ENCODE measurements at regions not wholly inside any gene's neighbourhood (a gene's known extent, or its start where the extent isn't known, plus 50 kb on each side); places are given as distances from the start of the nearest gene placed in this dataset.

DNA sequence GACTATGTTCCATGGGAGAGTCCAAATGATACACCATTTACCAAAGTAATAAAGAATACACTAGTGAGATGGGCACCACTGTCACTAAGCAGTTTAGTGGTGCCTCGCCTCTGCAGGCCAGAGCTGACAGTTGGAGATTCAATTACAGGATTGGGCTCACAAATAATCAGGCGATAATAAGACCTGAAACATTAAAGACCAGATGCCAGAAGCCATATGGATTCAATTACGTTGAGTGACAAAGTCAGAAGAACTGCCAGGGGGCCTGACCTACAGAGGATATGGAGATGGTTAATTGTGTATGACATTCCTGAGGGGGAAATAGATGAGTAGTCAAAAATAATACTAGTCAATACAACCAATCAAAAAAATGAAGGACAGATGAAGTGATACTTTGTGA is 65.2 kb upstream of the ST6GALNAC5 start:
- peaks cover 6% of the 10 kb centered on the region for H3K9me2 ChIP-seq (ENCODE audit: insufficient read depth)
- no peak overlapping the region for H3K27ac Mint-ChIP-seq

DNA sequence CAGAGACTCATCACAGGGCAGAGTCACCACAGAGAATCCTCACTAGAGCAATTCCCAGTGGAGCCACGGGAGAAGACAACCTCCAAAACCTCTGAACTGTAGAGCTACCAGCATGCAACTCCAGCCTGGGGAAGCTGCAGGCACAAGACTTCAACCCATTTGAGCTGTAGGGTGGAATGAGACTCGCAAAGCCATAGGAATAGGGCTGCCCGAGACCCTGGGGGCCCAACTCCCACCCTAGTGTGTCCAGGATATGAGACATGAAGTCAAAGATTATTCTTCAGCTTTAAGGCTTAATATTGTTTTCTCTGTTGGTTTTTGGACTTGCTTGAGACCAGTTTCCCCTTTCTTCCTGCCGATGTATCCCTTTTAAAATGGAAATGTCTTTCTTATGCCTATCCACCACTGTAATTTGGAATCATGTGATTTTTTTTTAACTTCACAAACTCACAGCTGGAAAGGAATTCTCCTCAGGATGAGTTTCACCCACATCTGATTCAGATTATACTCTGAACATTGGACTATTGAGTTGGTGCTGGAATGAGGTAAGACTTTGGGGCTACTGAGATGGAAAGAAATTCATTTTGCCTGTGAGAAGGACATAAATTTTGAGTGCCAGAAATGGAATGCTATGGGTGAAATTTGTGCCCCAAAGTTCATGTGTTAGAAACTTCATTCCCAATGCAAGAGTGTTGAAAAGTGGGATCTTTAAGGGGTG is 59.6 kb upstream of the ST6GALNAC5 start:
- peaks cover 7% of the 10 kb centered on the region for H3K4me1 Mint-ChIP-seq
- H4K20me1 ChIP-seq (replicated peaks; ENCODE audit: insufficient read depth) = no peaks in the 10 kb centered on the region
- H3K4me3 Mint-ChIP-seq = no peak overlapping the region
- no peaks in the 10 kb centered on the region for H3F3A ChIP-seq (replicated peaks; ENCODE audit: low read depth)
- H3K4me1 ChIP-seq (ENCODE audit: insufficient read depth) = no peaks in the 10 kb centered on the region; the same call in 1 of the 2 replicates
- no peak overlapping the region for H3K27ac ChIP-seq (ENCODE audit: low read depth)
- H3K9me3 Mint-ChIP-seq = no peaks in the 10 kb centered on the region
- no peaks in the 10 kb centered on the region for H3K27me3 Mint-ChIP-seq (ENCODE audit: insufficient read depth, low read depth, poor library complexity)
- no peaks in the 10 kb centered on the region for H3K79me2 ChIP-seq (replicated peaks; ENCODE audit: insufficient read depth)
- no peak overlapping the region for H3K4me2 ChIP-seq
- H3K4me3 ChIP-seq = no peak overlapping the region
- no peaks in the 10 kb centered on the region for H3K36me3 Mint-ChIP-seq (ENCODE audit: low read depth)
- no peak overlapping the region for H3K27ac Mint-ChIP-seq
- ATAC-seq = no peak
- no peaks in the 10 kb centered on the region for H3K36me3 ChIP-seq (ENCODE audit: insufficient read depth)
- no peaks in the 10 kb centered on the region for H3K27me3 ChIP-seq (ENCODE audit: insufficient read depth)
- no peak for DNase-seq (ENCODE audit: low spot score)
- H3K9me2 ChIP-seq (ENCODE audit: insufficient read depth) = peaks cover 4% of the 10 kb centered on the region; the same call in 1 of the 2 replicates
- H2AFZ ChIP-seq = peak overlapping the region; percentile 32; the same call in 1 of the 2 replicates
- no peak for TF ChIP-seq CREB1 (CRISPR knock-in tag; IDR thresholded peaks at IDR 0.05; ENCODE audit: low read depth)
- no peak for TF ChIP-seq STAT1 (IDR thresholded peaks at IDR 0.05; ENCODE audit: unreplicated experiment)
- no peak for TF ChIP-seq EZH2phosphoT487 (IDR thresholded peaks at IDR 0.05; ENCODE audit: unreplicated experiment)
- no peak for TF ChIP-seq JUNB (IDR thresholded peaks at IDR 0.05; ENCODE audit: unreplicated experiment)
- TF ChIP-seq POLR2AphosphoS5 (IDR thresholded peaks at IDR 0.05; ENCODE audit: low read depth) = no peak
- TF ChIP-seq, protein P1, sequence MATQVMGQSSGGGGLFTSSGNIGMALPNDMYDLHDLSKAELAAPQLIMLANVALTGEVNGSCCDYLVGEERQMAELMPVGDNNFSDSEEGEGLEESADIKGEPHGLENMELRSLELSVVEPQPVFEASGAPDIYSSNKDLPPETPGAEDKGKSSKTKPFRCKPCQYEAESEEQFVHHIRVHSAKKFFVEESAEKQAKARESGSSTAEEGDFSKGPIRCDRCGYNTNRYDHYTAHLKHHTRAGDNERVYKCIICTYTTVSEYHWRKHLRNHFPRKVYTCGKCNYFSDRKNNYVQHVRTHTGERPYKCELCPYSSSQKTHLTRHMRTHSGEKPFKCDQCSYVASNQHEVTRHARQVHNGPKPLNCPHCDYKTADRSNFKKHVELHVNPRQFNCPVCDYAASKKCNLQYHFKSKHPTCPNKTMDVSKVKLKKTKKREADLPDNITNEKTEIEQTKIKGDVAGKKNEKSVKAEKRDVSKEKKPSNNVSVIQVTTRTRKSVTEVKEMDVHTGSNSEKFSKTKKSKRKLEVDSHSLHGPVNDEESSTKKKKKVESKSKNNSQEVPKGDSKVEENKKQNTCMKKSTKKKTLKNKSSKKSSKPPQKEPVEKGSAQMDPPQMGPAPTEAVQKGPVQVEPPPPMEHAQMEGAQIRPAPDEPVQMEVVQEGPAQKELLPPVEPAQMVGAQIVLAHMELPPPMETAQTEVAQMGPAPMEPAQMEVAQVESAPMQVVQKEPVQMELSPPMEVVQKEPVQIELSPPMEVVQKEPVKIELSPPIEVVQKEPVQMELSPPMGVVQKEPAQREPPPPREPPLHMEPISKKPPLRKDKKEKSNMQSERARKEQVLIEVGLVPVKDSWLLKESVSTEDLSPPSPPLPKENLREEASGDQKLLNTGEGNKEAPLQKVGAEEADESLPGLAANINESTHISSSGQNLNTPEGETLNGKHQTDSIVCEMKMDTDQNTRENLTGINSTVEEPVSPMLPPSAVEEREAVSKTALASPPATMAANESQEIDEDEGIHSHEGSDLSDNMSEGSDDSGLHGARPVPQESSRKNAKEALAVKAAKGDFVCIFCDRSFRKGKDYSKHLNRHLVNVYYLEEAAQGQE (IDR thresholded peaks at IDR 0.05; ENCODE audit: unreplicated experiment) = no peak
- TF ChIP-seq, protein P2, sequence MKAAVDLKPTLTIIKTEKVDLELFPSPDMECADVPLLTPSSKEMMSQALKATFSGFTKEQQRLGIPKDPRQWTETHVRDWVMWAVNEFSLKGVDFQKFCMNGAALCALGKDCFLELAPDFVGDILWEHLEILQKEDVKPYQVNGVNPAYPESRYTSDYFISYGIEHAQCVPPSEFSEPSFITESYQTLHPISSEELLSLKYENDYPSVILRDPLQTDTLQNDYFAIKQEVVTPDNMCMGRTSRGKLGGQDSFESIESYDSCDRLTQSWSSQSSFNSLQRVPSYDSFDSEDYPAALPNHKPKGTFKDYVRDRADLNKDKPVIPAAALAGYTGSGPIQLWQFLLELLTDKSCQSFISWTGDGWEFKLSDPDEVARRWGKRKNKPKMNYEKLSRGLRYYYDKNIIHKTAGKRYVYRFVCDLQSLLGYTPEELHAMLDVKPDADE (IDR thresholded peaks at IDR 0.05) = no peak
- no peak for TF ChIP-seq NANOG (IDR thresholded peaks at IDR 0.05; ENCODE audit: borderline replicate concordance)
- no peak for TF ChIP-seq EZH2 (IDR thresholded peaks at IDR 0.05; ENCODE audit: low read depth, unreplicated experiment)
- no peak for TF ChIP-seq ZNF114 (CRISPR knock-in tag; IDR thresholded peaks at IDR 0.05)

More for the DNA sequence above, 65.2 kb upstream of the ST6GALNAC5 start:
- H3K4me2 ChIP-seq = no peak overlapping the region
- H3K4me1 Mint-ChIP-seq = no peaks in the 10 kb centered on the region
- no peaks in the 10 kb centered on the region for H3K27me3 Mint-ChIP-seq (ENCODE audit: insufficient read depth, low read depth, poor library complexity)
- no peak overlapping the region for H2AFZ ChIP-seq
- H3K4me1 ChIP-seq (ENCODE audit: insufficient read depth) = no peaks in the 10 kb centered on the region
- TF ChIP-seq EZH2 (IDR thresholded peaks at IDR 0.05; ENCODE audit: low read depth, unreplicated experiment) (no peak), STAT1 (IDR thresholded peaks at IDR 0.05; ENCODE audit: unreplicated experiment) (no peak), NANOG (IDR thresholded peaks at IDR 0.05; ENCODE audit: borderline replicate concordance) (no peak)
- TF ChIP-seq, protein P1 (IDR thresholded peaks at IDR 0.05; ENCODE audit: unreplicated experiment) = no peak
- no peak overlapping the region for H3K27ac ChIP-seq (ENCODE audit: low read depth)
- H3K9me3 Mint-ChIP-seq = no peaks in the 10 kb centered on the region
- H3K4me3 ChIP-seq = no peak overlapping the region
- no peaks in the 10 kb centered on the region for H3K27me3 ChIP-seq (ENCODE audit: insufficient read depth)
- DNase-seq (ENCODE audit: low spot score) = no peak
- H3K4me3 Mint-ChIP-seq = no peak overlapping the region
- no peaks in the 10 kb centered on the region for H4K20me1 ChIP-seq (replicated peaks; ENCODE audit: insufficient read depth)
- ATAC-seq = no peak
- H3F3A ChIP-seq (replicated peaks; ENCODE audit: low read depth) = no peaks in the 10 kb centered on the region
- H3K79me2 ChIP-seq (replicated peaks; ENCODE audit: insufficient read depth) = no peaks in the 10 kb centered on the region
- no peaks in the 10 kb centered on the region for H3K36me3 ChIP-seq (ENCODE audit: insufficient read depth)
- H3K36me3 Mint-ChIP-seq (ENCODE audit: low read depth) = no peaks in the 10 kb centered on the region
